ENCODE measurements at regions not wholly inside any gene's neighbourhood (a gene's known extent, or its start where the extent isn't known, plus 50 kb on each side); places are given as distances from the start of the nearest gene placed in this dataset.

GRCh38 chr20:10925767-10926166 lies 252.0 kb upstream of the JAG1 start:
- DNase-seq: no peak

GRCh38 chr20:10927011-10927583 lies 253.3 kb upstream of the JAG1 start:
- DNase-seq: no peak

GRCh38 chr20:10927936-10928840 lies 254.4 kb upstream of the JAG1 start:
- no peak for DNase-seq

DNA sequence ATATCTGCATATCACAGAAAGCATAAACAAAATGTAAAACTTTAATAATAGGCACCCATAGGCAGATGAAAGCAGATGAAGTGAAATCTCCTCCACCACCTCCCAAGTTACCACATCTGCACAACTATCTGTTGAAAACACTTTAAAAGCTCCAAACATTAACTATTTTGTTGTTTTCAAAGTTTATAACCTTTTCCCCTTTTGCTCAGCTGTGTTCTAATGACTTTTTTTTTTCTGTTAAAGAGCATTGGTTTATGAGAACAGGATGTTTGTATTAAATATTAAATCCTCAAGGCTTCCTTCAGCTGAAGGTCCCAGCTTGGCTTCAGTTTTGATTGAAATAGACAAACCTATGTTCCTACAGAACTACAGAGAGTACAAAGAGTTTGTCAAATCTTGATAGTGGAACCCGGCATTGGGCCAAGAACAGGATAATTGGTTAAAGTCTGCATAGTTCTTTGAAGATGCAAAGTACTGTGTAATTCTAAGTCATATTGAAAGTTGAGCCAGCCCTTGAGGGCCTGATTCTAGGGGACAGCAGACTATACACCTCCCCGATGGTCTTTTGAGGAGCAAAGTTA lies 255.1 kb upstream of the JAG1 start:
- DNase-seq: no peak

DNA sequence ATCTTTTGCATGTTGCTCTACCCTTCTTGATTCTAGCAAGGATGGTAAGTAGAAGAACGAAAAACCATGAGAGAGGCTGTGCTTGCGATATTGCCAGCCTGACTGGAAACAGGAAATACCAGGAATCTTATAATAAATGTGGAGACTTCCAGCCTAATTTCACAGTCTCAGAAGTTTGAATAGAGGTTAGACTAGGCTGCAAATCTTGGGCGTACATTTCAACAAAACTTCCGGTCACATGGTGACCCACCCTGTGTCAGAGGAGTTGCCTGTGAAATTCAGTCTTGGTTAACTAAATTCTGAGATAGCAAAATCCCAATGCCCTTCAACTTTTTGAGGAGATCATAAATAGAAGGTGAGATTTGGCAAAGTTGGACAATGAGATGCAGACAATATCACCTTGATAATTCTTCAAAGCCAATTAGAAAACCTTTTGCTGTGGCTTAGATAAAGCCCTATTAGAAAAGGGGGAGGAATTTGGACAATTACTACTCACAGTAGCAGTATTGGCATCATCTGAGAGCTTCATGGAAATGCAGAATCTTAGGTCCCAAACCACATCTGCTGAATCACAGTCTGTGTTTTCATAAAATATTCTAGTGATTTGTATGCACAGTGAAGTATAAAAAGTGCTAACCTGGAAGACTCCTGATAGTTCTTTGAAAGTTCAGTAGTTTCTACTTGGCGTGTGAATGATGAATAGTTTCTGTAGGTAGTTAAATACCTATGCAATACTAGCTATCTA lies 262.0 kb upstream of the JAG1 start:
- no peak for DNase-seq

DNA sequence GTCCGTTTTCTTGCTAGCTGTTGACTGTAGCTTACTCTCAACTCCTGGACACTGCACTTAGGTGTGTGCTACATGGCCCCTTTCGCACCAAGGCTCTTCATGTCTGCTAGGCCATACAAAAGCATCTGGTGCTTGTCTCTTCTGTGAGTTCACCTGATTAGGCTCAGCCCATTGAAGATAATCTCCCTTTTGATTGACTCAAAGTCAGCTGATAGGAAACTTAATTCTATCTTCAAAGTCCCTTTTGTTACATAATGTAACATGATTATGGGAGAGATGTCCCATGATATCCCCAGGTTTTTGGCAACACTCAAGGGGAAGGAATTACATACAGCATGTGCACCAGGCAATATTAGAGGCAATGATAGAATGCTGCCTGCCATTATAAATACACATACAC lies 263.0 kb upstream of the JAG1 start:
- DNase-seq: no peak

DNA sequence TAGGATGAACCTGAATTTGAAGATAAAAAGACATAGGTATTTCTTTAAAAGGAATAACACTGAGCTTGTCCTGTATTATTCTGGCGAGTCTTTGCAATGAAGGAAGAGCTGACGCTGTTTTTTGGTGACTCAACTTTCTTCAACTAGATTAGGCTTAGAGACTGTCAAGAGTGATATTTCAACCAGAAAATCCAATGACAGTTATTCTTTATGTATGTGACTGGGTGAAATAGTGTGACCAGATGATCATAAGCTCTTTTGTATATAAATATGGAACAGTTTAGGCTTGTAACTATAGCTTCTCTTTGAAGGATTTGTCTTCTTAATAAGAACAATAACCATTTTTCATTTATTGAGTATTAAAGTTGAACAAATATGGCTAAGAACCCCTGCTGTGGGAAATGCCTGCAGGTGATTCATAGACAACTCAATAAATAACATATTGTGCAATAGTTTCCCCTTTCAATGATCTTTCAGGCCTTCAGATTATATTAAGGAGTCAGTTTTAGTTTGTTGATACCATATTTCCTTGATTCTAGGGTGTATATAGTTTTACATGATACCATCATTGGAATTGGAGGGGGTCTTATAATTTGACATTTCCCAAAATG lies 265.6 kb upstream of the JAG1 start:
- DNase-seq: no peak

- no peak for DNase-seq
Observed at GRCh38 chr20:10940941-10941340, 267.1 kb upstream of the JAG1 start.

DNA sequence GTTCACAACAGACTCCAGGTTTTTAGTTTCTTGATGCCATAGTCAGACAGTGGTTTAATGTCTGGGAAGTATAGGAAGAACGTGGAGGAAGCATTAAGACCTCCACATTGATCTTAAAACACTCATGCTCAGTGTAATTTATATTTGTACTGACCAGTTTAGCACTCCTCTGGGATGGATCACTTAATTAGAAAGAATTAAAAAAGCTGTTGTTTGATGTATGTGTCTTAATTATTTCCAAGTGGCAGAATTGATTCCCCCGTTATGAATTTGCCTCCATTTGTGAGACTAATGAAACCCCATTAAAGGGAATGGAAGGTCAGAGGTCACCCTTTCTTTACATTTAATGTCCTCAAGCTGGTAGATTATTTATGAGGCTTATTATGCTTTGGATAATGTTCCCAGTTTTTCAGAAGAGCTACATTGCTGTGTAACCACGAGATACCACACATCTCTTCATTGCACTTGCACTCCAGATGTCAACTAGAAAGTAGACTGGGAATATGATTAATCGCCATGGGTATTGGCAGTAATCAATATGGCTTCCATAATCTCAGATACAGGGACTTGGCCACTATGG lies 270.0 kb upstream of the JAG1 start:
- no peak for DNase-seq

DNA sequence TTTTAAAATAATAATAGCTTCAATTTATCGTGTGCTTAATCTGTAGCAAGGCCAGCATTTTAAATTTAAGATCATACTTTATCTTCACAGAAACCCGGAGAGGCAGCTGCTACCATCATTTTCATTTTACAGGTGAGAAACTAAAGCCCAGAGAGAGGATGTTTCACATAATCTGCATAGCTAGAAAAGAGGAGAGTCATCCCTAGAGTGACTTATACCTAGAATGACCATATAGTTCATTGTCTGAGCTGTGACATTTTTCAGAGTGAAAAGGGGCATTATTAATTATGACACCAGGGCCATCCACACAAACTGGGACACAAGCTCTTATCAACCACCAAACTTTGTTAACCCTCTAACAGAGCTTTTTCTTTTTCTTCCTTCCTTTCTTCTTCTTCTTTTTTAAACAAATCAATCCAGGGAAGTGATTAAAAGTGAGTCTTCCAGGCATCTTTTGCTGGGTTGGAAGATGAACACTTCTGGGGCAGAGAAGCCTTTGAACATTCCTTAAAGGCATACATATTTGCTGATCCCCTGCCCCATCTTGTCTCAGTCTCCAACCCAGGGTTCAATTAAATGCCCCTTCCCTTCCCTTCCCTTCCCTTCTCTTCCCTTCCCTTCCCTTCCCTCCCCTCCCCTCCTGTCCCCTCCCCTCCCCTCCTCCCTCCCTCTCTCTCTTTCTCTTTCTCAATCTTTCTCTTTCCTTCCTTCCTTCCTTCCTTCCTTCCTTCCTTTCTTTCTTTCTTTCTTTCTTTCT lies 272.5 kb upstream of the JAG1 start:
- DNase-seq: no peak

DNA sequence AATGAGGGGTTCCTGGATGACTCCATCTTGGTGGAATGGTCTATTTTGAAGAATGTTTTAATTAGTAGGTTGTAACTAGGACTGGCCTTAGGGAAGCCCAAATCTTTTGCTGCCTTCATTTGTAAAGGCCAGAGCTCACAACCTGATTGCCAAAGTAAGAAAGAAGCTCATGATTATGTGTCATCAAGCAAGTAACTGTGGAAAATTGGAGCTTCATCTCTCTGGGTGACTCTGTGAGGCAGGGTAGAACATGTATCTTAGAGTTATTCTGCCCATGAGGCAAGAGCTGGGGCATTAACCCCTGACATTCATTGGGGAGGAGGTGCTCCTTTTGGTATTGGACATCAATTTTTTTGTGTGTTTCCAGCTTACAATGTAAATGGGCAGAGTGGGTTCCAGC lies 273.9 kb upstream of the JAG1 start:
- DNase-seq: no peak

DNA sequence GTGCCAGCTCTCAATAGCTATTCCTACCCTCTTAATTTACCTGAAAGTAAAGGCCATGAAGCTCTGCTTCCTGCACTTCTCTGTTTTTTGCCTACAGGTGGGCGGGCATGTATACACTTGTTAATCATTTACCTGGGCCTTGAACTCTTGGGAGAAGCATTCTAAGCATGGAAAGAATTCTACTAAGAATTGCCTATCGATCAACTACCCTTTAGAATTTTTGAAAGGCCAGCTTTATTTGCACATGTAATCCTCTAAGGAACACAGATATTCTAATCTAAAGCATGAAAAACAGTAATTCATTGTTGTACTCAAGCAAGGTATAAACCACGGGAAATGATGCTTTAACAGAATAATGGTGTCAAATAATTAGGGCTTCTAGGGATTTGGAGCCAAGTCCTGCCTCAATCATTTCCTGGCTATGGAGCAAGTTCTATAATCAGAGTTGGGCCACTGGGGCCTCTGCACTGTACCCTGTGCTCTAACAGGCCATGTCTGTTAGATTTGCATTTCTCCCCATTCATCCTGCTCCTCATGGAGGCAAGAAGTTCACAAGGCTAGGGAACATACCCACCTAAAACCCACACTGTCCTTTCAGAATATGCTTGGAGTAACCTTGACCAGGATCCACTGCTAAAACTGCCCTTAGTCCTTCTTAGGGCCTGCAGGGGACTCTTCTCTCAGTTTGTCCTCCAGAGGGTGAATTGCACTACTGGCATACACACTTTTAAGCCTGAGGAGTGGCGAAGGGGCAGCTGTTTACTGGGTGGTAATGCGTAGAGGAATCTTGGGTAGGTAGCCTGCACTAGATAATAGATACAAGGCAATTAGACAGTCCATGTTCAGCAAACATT lies 276.4 kb upstream of the JAG1 start:
- DNase-seq: no peak

DNA sequence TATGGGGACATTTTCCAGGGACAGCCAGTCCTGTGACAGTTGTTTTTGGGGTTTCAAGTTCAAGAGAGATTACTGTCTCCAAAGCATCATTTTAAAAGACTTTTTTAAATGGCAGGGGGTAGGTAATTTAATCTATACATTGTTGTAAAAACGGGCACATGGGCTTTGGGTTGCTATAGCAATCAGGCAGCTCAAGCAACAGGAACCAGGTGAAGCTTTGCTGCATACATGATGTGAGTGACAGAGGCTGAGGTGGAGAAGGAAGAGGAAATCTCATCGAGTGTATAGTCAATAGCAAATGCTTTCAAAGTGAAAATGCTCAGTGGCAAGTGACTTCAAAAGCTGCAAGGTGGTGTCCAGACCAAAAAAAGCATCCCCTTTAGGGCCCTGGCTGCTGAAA lies 277.4 kb upstream of the JAG1 start:
- DNase-seq: no peak

GRCh38 chr20:10951904-10952303 lies 278.1 kb upstream of the JAG1 start:
- no peak for DNase-seq

DNA sequence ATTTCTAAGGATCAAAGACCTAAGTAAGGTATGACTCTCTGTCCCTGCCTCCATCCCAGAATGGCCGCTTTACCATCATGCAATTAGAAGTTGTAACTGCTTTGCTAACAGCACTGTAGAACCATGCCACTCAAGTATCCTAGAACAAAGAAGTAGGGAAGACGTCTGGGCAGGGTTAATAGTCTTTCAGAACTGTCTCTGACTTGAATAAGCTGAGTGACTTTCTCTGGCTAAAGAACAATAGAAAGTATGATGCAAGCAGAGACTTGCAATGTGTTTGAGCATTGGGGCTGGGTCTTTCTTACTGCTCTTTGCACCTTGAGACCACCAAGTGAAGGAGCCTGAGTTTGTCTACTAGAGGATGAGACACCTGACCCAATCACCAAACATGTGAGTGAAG lies 279.6 kb upstream of the JAG1 start:
- no peak for DNase-seq

DNA sequence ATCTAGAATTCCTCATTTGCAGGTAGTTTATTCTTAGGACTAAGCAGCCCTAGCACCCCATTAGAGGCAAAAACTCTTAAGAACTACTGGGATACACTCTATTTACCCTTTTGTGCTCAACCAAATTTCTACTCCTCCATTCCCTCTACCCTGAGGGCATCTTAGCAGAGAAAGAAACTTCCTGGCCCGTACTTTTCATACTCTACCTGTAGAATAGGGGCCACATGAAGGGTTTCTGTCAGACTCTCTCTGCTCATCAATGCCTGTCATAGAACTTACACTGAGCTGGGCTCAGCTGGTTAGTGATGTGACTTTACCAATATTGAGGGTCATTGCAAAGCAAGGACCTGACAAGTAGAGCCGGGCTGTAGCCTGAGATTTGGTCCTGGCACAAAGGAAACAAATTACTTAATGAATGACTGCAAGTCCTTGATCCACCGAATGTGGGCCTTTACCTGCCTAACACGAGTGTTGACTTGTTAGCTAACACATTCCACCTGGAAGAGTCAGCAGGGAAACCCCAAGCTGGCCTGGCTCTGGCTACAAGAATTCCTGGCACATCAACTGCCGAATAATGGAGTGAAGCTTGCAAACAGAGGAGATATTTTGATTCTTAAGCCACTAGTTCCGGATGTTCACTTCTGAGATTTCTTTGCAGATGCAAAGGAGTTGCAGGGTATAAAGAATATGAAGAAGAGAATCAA lies 280.5 kb upstream of the JAG1 start:
- no peak for DNase-seq

DNA sequence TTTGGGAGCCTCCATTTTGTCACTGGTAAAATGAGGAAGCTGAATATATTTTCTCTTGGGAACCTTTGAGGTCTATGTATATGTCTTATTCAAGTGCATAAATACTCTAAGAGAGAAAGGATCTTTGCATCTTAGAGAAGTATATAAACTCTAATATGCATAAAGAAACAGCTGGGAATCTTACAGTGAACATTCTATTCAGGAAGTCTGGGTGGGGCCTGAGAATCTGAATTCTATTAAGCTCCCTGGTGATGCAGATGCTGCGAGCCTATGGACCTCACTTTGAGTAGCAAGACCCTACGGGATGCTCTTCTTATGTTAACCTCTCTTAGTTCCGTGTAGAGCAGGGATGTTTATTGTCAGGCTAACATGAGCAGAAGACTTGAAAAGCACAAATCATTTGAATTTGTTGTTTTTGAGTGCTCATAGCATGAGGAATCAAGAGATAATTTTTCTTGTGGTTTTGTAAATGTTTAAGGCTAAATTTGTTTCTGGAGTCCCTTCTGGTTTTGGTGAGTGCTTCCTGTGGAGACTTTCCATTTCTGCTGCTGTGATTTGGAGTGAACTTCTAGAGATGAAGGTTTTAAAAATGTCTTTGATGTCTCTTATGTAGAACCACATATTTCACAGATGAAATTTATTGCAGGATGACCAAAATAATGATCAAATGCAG lies 281.2 kb upstream of the JAG1 start:
- DNase-seq: no peak

- DNase-seq: no peak
Observed at GRCh38 chr20:10958279-10958678, 284.5 kb upstream of the JAG1 start.

- no peak for DNase-seq
Observed at GRCh38 chr20:10960416-10960815, 286.6 kb upstream of the JAG1 start.

Data from right hindlimb (tissue), 1 donor.